ENCODE measurements at regions not wholly inside any gene's neighbourhood (a gene's known extent, or its start where the extent isn't known, plus 50 kb on each side); places are given as distances from the start of the nearest gene placed in this dataset.
"Not testable (repeated sequence)": the region's sequence is repeated elsewhere in the genome, so short reads cannot be mapped to it uniquely, and the experiment has no call there.

- no TSS peak for BruUV-seq (replicated peaks)
- ATAC-seq (no peak), DNase-seq (ENCODE audit: low read depth, low spot score) (no peak)
- no peak overlapping the region for H3K27ac ChIP-seq (ENCODE audit: low read depth, low read length)
- no peaks in the 10 kb centered on the region for H3K9me2 ChIP-seq (ENCODE audit: insufficient read depth)
- H4K20me1 ChIP-seq (ENCODE audit: insufficient read depth) = no peaks in the 10 kb centered on the region
- no peaks in the 10 kb centered on the region; a peak in 1 of 4 replicates for H3K9me3 ChIP-seq (ENCODE audit: control insufficient read depth in 1 of 2, insufficient read depth in 1 of 2, low read depth in 1 of 2, low read length in 2 of 2)
- ChIA-PET POLR2A (no interaction called here), RAD21 (ENCODE audit: low non-redundant PET in 1 of 2, low total read pairs in 2 of 2, uncharacterized antibody in 2 of 2, unreplicated experiment in 2 of 2) (no interaction called here), CTCF (interaction anchor here (1.0 to 3.2 kb wide), 3 partner anchors 10 to 14 kb away, joined by 3 to 18 read pairs (median 3); no protein-coding TSS in a partner anchor)
- no peak overlapping the region for H3K4me2 ChIP-seq (ENCODE audit: low read length)
- intact Hi-C loops (cut with micrococcal nuclease) = no loop called here
- no peak overlapping the region for H2AFZ ChIP-seq (ENCODE audit: low read depth, low read length, poor library complexity, severe bottlenecking)
- H3K27me3 ChIP-seq (ENCODE audit: insufficient read depth, low read length) = no peaks in the 10 kb centered on the region
- no peak overlapping the region for H3K9ac ChIP-seq (ENCODE audit: low read length)
- no peaks in the 10 kb centered on the region for H3K4me1 ChIP-seq (ENCODE audit: control insufficient read depth in 1 of 2, insufficient read depth in 2 of 2, low read length in 2 of 2)
- H3K79me2 ChIP-seq (ENCODE audit: insufficient read depth, low read length) = no peaks in the 10 kb centered on the region
- H3K4me3 ChIP-seq (replicated peaks in 1 of 2; ENCODE audit: low read depth in 1 of 2, low read length in 2 of 2) = no peak overlapping the region
- H3K36me3 ChIP-seq (ENCODE audit: control insufficient read depth in 1 of 2, insufficient read depth in 2 of 2, low read length in 2 of 2) = no peaks in the 10 kb centered on the region
- no peak for TF ChIP-seq POLR2A (IDR thresholded peaks at IDR 0.05; ENCODE audit: borderline replicate concordance, extremely low read depth, insufficient read depth, insufficient read length)
- no peak for TF ChIP-seq POLR2AphosphoS5 (IDR thresholded peaks at IDR 0.05; ENCODE audit: low read depth, low read length)
- TF ChIP-seq MAX (IDR thresholded peaks at IDR 0.05) = no peak
- no peak for TF ChIP-seq REST (IDR thresholded peaks at IDR 0.05; ENCODE audit: low read depth)
- TF ChIP-seq SP1 (IDR thresholded peaks at IDR 0.05; ENCODE audit: low read depth) = no peak
- TF ChIP-seq ELF1 (IDR thresholded peaks at IDR 0.05; ENCODE audit: borderline replicate concordance, low read depth) = no peak
- no peak for TF ChIP-seq SIN3A (IDR thresholded peaks at IDR 0.05; ENCODE audit: low read depth)
- no peak for TF ChIP-seq EZH2phosphoT487 (IDR thresholded peaks at IDR 0.05; ENCODE audit: borderline replicate concordance)
- TF ChIP-seq CTCF (IDR thresholded peaks at IDR 0.05 in 2 of 3, conservative IDR thresholded peaks at IDR 0.05 in 1 of 3; ENCODE audit: borderline replicate concordance in 1 of 3, insufficient read depth in 1 of 3, low read depth in 2 of 3, low read length in 2 of 3) = no peak
- no peak for TF ChIP-seq YY1 (IDR thresholded peaks at IDR 0.05; ENCODE audit: extremely low read depth, insufficient replicate concordance, low read depth, low read length)
- no peak for TF ChIP-seq FOSL1 (IDR thresholded peaks at IDR 0.05; ENCODE audit: low read depth)
- TF ChIP-seq EZH2 (IDR thresholded peaks at IDR 0.05) = no peak
Observed at GRCh38 chr21:32930673-32931072, 95.1 kb upstream of the OLIG2 start.

- H3K4me1 ChIP-seq (ENCODE audit: control insufficient read depth in 1 of 2, insufficient read depth in 2 of 2, low read length in 2 of 2); H3K27ac ChIP-seq (ENCODE audit: low read depth, low read length); H3K36me3 ChIP-seq (ENCODE audit: control insufficient read depth in 1 of 2, insufficient read depth in 2 of 2, low read length in 2 of 2); H3K9me3 ChIP-seq (ENCODE audit: control insufficient read depth in 1 of 2, insufficient read depth in 1 of 2, low read depth in 1 of 2, low read length in 2 of 2); DNase-seq (ENCODE audit: low read depth, low spot score); intact Hi-C loops (cut with micrococcal nuclease); H3K9ac ChIP-seq (ENCODE audit: low read length); H3K9me2 ChIP-seq (ENCODE audit: insufficient read depth); BruUV-seq (replicated peaks); H3K4me3 ChIP-seq (replicated peaks in 1 of 2; ENCODE audit: low read depth in 1 of 2, low read length in 2 of 2); H3K79me2 ChIP-seq (ENCODE audit: insufficient read depth, low read length); H4K20me1 ChIP-seq (ENCODE audit: insufficient read depth); H2AFZ ChIP-seq (ENCODE audit: low read depth, low read length, poor library complexity, severe bottlenecking); RAD21 ChIA-PET (ENCODE audit: low non-redundant PET in 1 of 2, low total read pairs in 2 of 2, uncharacterized antibody in 2 of 2, unreplicated experiment in 2 of 2); POLR2A ChIA-PET; H3K27me3 ChIP-seq (ENCODE audit: insufficient read depth, low read length); ATAC-seq; H3K4me2 ChIP-seq (ENCODE audit: low read length): not testable (repeated sequence)
- CTCF ChIA-PET = interaction anchor here (0.7 to 1.0 kb wide), 2 partner anchors 16 to 18 kb away, joined by 3 read pairs; no protein-coding TSS in a partner anchor
Observed at GRCh38 chr21:32934068-32934467, 91.7 kb upstream of the OLIG2 start.

Measured in HCT116 (cell line).